Right lobe of liver (tissue), 6 donors: ENCODE measurements at regions not wholly inside any gene's neighbourhood (a gene's known extent, or its start where the extent isn't known, plus 50 kb on each side); places are given as distances from the start of the nearest gene placed in this dataset.

Source experiments
- ATAC-seq, 4 donors: fragments of 200-7000 bp; cut with Tn5 transposase; one replicate each; pipeline ENCODE4 v1.9.1; 2020; ENCODE audit warnings: mild to moderate bottlenecking in 4 of 4, moderate library complexity in 4 of 4
- DNase-seq, 3 donors: peaks; one replicate each; pipeline ENCODE4 v3.0.0-alpha.2; 2020
- H3K27ac ChIP-seq, 3 donors: fragments of 200-600 bp; one replicate each; pipeline ENCODE4 v1.8.0; 2022
- H3K27me3 ChIP-seq, 2 donors: fragments of 200-600 bp; one replicate each; pipeline ENCODE4 v1.8.0; 2022
- H3K36me3 ChIP-seq, 4 donors: fragments of 200-600 bp; sonication (generic) in 1 of 4; one replicate each; pipeline versions ENCODE4 v1.5.1 to v1.8.0; 2017 to 2022; ENCODE audit warnings: control low read depth in 1 of 4
- H3K4me1 ChIP-seq, 4 donors: fragments of 200-600 bp; sonication (generic) in 1 of 4; one replicate each; pipeline versions ENCODE4 v1.5.1 to v1.8.0; 2017 to 2022; ENCODE audit warnings: control low read depth in 1 of 4
- H3K4me3 ChIP-seq, 3 donors: fragments of 200-600 bp; one replicate each; pipeline ENCODE4 v1.8.0; 2022
- H3K9me3 ChIP-seq, 4 donors: fragments of 200-600 bp; sonication (generic) in 1 of 4; one replicate each; pipeline versions ENCODE4 v1.5.1 to v1.8.0; 2017 to 2022; ENCODE audit warnings: control low read depth in 1 of 4
- CTCF ChIP-seq, 4 donors: fragments of 200-600 bp in 3 of 4; fragments of 450-650 bp in 1 of 4; IDR thresholded peaks; one replicate each; pipeline versions ENCODE4 v1.5.1 to v1.8.0; 2016 to 2022; ENCODE audit warnings: antibody characterized with exemption in 4 of 4, mild to moderate bottlenecking in 2 of 4
- POLR2A ChIP-seq: fragments of 450-650 bp; IDR thresholded peaks from one replicate; pipeline ENCODE4 v1.6.1; 2017; ENCODE audit warnings: antibody characterized with exemption, mild to moderate bottlenecking
- WGBS: methylation state at CpG from one replicate; pipeline ENCODE4 v1.1.6; 2018; ENCODE audit warnings: low coverage, low lambda C conversion rate; ENCODE audit not compliant: insufficient coverage; ENCODE audit errors: missing lambda C conversion rate; 5-methylcytosine and 5-hydroxymethylcytosine counted together
- intact Hi-C, 2 donors: fragments of 100-400 bp; cut with DNase I; formaldehyde crosslinking; loops; one replicate each; pipeline versions ENCODE4 v1.11.2 to v1.14.1; 2022
- donor health status: DM: no; HTN: yes; CAD: no.
- donor health status: DM: no; HTN: no; CAD: no.
- donor health status: DM: no; HTN: no; CAD: no.
- donor health status: DM: no; HTN: yes; CAD: no.
- donor health status: DM: no; HTN: yes; CAD: no.

GRCh38 chr2:59804732-59805131, 748.7 kb downstream of the BCL11A start:
- Histone ChIP-seq H3K4me3 (no peak overlapping the region), H3K27me3 (no peaks in the 10 kb centered on the region), H3K36me3 (no peaks in the 10 kb centered on the region), H3K27ac (no peak overlapping the region), H3K4me1 (no peaks in the 10 kb centered on the region), H3K9me3 (no peaks in the 10 kb centered on the region)
- no peak for TF ChIP-seq POLR2A
- TF ChIP-seq CTCF (IDR thresholded peaks at IDR 0.05), result no peak
- 32% methylated on average over 4 of the region's 6 CpGs for WGBS
- no peak for ATAC-seq
- DNase-seq, result no peak
- intact Hi-C loops, result no loop called here

- Histone ChIP-seq H3K27me3 (no peaks in the 10 kb centered on the region), H3K9me3 (no peaks in the 10 kb centered on the region), H3K36me3 (no peaks in the 10 kb centered on the region), H3K4me1 (no peaks in the 10 kb centered on the region), H3K27ac (no peak overlapping the region), H3K4me3 (no peak overlapping the region)
- WGBS, result 84% methylated on average over 6 of the region's 8 CpGs
- TF ChIP-seq POLR2A (no peak), CTCF (IDR thresholded peaks at IDR 0.05) (no peak)
- intact Hi-C loops, result no loop called here
- DNase-seq (no peak), ATAC-seq (no peak)
Measured at GRCh38 chr2:59803586-59803985, 749.9 kb downstream of the BCL11A start.

- H3K4me1 ChIP-seq, result no peaks in the 10 kb centered on the region
- no peaks in the 10 kb centered on the region for H3K27me3 ChIP-seq
- no peak overlapping the region for H3K4me3 ChIP-seq
- TF ChIP-seq CTCF (IDR thresholded peaks at IDR 0.05), result no peak
- no peak for TF ChIP-seq POLR2A
- DNase-seq (no peak), ATAC-seq (no peak)
- intact Hi-C loops, result no loop called here
- WGBS, result 85% methylated on average over 8 of the region's 9 CpGs
- H3K9me3 ChIP-seq, result no peaks in the 10 kb centered on the region
- H3K36me3 ChIP-seq, result no peaks in the 10 kb centered on the region
- H3K27ac ChIP-seq, result no peak overlapping the region
Measured at GRCh38 chr2:59798687-59799232, 754.7 kb downstream of the BCL11A start.

- intact Hi-C loops, result no loop called here
- Histone ChIP-seq H3K36me3 (no peaks in the 10 kb centered on the region), H3K27me3 (no peaks in the 10 kb centered on the region), H3K27ac (no peak overlapping the region), H3K4me3 (no peak overlapping the region), H3K4me1 (no peaks in the 10 kb centered on the region), H3K9me3 (no peaks in the 10 kb centered on the region)
- DNase-seq (no peak), ATAC-seq (no peak)
- TF ChIP-seq CTCF (IDR thresholded peaks at IDR 0.05), result no peak
- no peak for TF ChIP-seq POLR2A
- 82% methylated on average over 12 of the region's 12 CpGs for WGBS
Measured at GRCh38 chr2:59791004-59791618, 762.3 kb downstream of the BCL11A start.
